H9 (cell line): ENCODE measurements at regions not wholly inside any gene's neighbourhood (a gene's known extent, or its start where the extent isn't known, plus 50 kb on each side); places are given as distances from the start of the nearest gene placed in this dataset.

Source experiments
- DNase-seq: peaks from one replicate; pipeline ENCODE4 v3.0.0-alpha.2; 2017
- H2AFZ ChIP-seq: one replicate; pipeline ENCODE4 v1.6.1; 2013; ENCODE audit warnings: mild to moderate bottlenecking, low read length, control low read depth, moderate library complexity
- H2AK5ac ChIP-seq: 2 replicates; pipeline ENCODE4 v1.6.1; 2013; ENCODE audit warnings: low read length, control low read depth, mixed read lengths; ENCODE audit not compliant: insufficient read length
- H2BK120ac ChIP-seq: one replicate; pipeline ENCODE4 v1.6.1; 2013; ENCODE audit warnings: low read depth, mild to moderate bottlenecking, low read length, control low read depth, inconsistent platforms; ENCODE audit not compliant: poor library complexity, severe bottlenecking
- H2BK12ac ChIP-seq: 2 replicates; pipeline ENCODE4 v1.6.1; 2013; ENCODE audit warnings: low read length, control low read depth, mixed read lengths, low read depth; ENCODE audit not compliant: insufficient read length
- H2BK15ac ChIP-seq: 2 replicates; pipeline ENCODE4 v1.6.1; 2013; ENCODE audit warnings: low read depth, low read length, control low read depth
- H2BK20ac ChIP-seq: one replicate; pipeline ENCODE4 v1.6.1; 2013; ENCODE audit warnings: low read depth, mild to moderate bottlenecking, low read length, control low read depth, inconsistent platforms; ENCODE audit not compliant: poor library complexity, severe bottlenecking
- H2BK5ac ChIP-seq: 2 replicates; pipeline ENCODE4 v1.6.1; 2013; ENCODE audit warnings: low read length, control low read depth, mixed read lengths; ENCODE audit not compliant: insufficient read length
- H3K14ac ChIP-seq: 2 replicates; pipeline ENCODE4 v1.6.1; 2013; ENCODE audit warnings: low read length, control low read depth; ENCODE audit not compliant: insufficient read depth
- H3K18ac ChIP-seq: 2 replicates; pipeline ENCODE4 v1.6.1; 2013; ENCODE audit warnings: low read depth, mild to moderate bottlenecking, mixed read lengths, low read length, control low read depth; ENCODE audit not compliant: insufficient read length
- H3K23ac ChIP-seq: 2 replicates; pipeline ENCODE4 v1.6.1; 2013; ENCODE audit warnings: low read length, control low read depth, mixed read lengths, low read depth; ENCODE audit not compliant: insufficient read length
- H3K23me2 ChIP-seq: 2 replicates; pipeline ENCODE4 v1.6.1; 2013; ENCODE audit warnings: low read depth, mild to moderate bottlenecking, mixed read lengths, low read length, control low read depth; ENCODE audit not compliant: insufficient read length, poor library complexity, severe bottlenecking
- H3K27ac ChIP-seq: 2 replicates; pipeline ENCODE4 v1.5.1; 2013; ENCODE audit warnings: low read length, control low read depth, mixed read lengths, low read depth; ENCODE audit not compliant: insufficient read length
- H3K27me3 ChIP-seq: 2 replicates; pipeline ENCODE4 v1.6.1; 2013; ENCODE audit warnings: low read length, control low read depth, inconsistent platforms; ENCODE audit not compliant: insufficient read depth
- H3K4ac ChIP-seq: 2 replicates; pipeline ENCODE4 v1.6.1; 2013; ENCODE audit warnings: low read depth, mild to moderate bottlenecking, control low read depth, inconsistent platforms, low read length, moderate library complexity
- H3K4me1 ChIP-seq: 2 replicates; pipeline ENCODE4 v1.6.1; 2013; ENCODE audit warnings: low read length, control low read depth, inconsistent platforms; ENCODE audit not compliant: insufficient read depth
- H3K4me2 ChIP-seq: 2 replicates; pipeline ENCODE4 v1.6.1; 2013; ENCODE audit warnings: low read length, control low read depth, mixed read lengths; ENCODE audit not compliant: insufficient read length, insufficient read depth
- H3K56ac ChIP-seq: 2 replicates; pipeline ENCODE4 v1.6.1; 2013; ENCODE audit warnings: low read depth, mild to moderate bottlenecking, mixed read lengths, low read length, control low read depth; ENCODE audit not compliant: insufficient read length
- H3K79me1 ChIP-seq: 2 replicates; pipeline ENCODE4 v1.6.1; 2013; ENCODE audit warnings: low read depth, mild to moderate bottlenecking, moderate library complexity, low read length, control low read depth, inconsistent platforms; ENCODE audit not compliant: insufficient read depth, poor library complexity, severe bottlenecking
- H3K79me2 ChIP-seq: 2 replicates; pipeline ENCODE4 v1.6.1; 2013; ENCODE audit warnings: low read length, control low read depth, inconsistent platforms; ENCODE audit not compliant: insufficient read depth
- H3K9ac ChIP-seq: 2 replicates; pipeline ENCODE4 v1.6.1; 2013; ENCODE audit warnings: low read length, control low read depth, mixed read lengths; ENCODE audit not compliant: insufficient read length; ENCODE audit errors: extremely low read depth
- H3K9me3 ChIP-seq: one replicate; pipeline ENCODE4 v1.6.1; 2013; ENCODE audit warnings: low read depth, low read length, inconsistent platforms; ENCODE audit not compliant: control insufficient read depth
- H3T11ph ChIP-seq: one replicate; pipeline ENCODE4 v1.6.1; 2013; ENCODE audit warnings: mild to moderate bottlenecking, low read length, control low read depth, inconsistent platforms
- H4K20me1 ChIP-seq: one replicate; pipeline ENCODE4 v1.6.1; 2013; ENCODE audit not compliant: control insufficient read depth, insufficient read length, insufficient read depth
- H4K5ac ChIP-seq: 2 replicates; pipeline ENCODE4 v1.6.1; 2013; ENCODE audit warnings: low read depth, mild to moderate bottlenecking, mixed read lengths, low read length, control low read depth; ENCODE audit not compliant: insufficient read length
- H4K8ac ChIP-seq: replicated peaks from 2 replicates; pipeline ENCODE4 v1.6.1; 2013; ENCODE audit warnings: low read length, control low read depth, mixed read lengths, low read depth; ENCODE audit not compliant: insufficient read length
- H4K91ac ChIP-seq: 2 replicates; pipeline ENCODE4 v1.6.1; 2013; ENCODE audit warnings: low read depth, mild to moderate bottlenecking, moderate library complexity, mixed read lengths, low read length, control low read depth; ENCODE audit not compliant: insufficient read length
- H3K27ac Mint-ChIP-seq, 3 experiments: 2 replicates in 2 of 3; 3 replicates in 1 of 3; pipeline ENCODE4 v1.8.0; 2020 to 2021; ENCODE audit warnings: mixed read lengths in 3 of 3, mild to moderate bottlenecking in 1 of 3, moderate library complexity in 1 of 3
- H3K27me3 Mint-ChIP-seq: 2 replicates; pipeline ENCODE4 v1.8.0; 2021; ENCODE audit warnings: low read depth, mild to moderate bottlenecking, moderate library complexity, mixed read lengths
- H3K36me3 Mint-ChIP-seq, 3 experiments: 2 replicates in 2 of 3; 3 replicates in 1 of 3; pipeline ENCODE4 v1.8.0; 2020 to 2021; ENCODE audit warnings: low read depth in 3 of 3, mixed read lengths in 3 of 3; ENCODE audit not compliant: insufficient read depth in 1 of 3
- H3K4me1 Mint-ChIP-seq, 2 experiments: 2 replicates each; pipeline ENCODE4 v1.8.0; 2020; ENCODE audit warnings: mixed read lengths in 2 of 2
- H3K4me3 Mint-ChIP-seq, 2 experiments: 2 replicates in 1 of 2; 3 replicates in 1 of 2; pipeline ENCODE4 v1.8.0; 2020 to 2021; ENCODE audit warnings: mild to moderate bottlenecking in 2 of 2, mixed read lengths in 2 of 2, moderate library complexity in 1 of 2
- H3K9me3 Mint-ChIP-seq, 2 experiments: 2 replicates in 1 of 2; 3 replicates in 1 of 2; pipeline ENCODE4 v1.8.0; 2020; ENCODE audit warnings: mild to moderate bottlenecking in 2 of 2, mixed read lengths in 2 of 2, moderate library complexity in 1 of 2
- WGBS: extraction: QIAGEN DNeasy Blood & Tissue Kit; methylation state at CpG from one replicate; pipeline ENCODE4 v1.1.7; 2013; ENCODE audit warnings: missing lambda C conversion rate, low lambda C conversion rate, mixed read lengths; ENCODE audit not compliant: insufficient read length; ENCODE audit errors: extremely low coverage; 5-methylcytosine and 5-hydroxymethylcytosine counted together
- TF ChIP-seq, protein P1 (sequence below): fragments of 200-600 bp; sonication (generic); conservative IDR thresholded peaks from 3 replicates; pipeline ENCODE4 v1.8.0; 2021; ENCODE audit warnings: antibody characterized with exemption, mild to moderate bottlenecking

DNA sequence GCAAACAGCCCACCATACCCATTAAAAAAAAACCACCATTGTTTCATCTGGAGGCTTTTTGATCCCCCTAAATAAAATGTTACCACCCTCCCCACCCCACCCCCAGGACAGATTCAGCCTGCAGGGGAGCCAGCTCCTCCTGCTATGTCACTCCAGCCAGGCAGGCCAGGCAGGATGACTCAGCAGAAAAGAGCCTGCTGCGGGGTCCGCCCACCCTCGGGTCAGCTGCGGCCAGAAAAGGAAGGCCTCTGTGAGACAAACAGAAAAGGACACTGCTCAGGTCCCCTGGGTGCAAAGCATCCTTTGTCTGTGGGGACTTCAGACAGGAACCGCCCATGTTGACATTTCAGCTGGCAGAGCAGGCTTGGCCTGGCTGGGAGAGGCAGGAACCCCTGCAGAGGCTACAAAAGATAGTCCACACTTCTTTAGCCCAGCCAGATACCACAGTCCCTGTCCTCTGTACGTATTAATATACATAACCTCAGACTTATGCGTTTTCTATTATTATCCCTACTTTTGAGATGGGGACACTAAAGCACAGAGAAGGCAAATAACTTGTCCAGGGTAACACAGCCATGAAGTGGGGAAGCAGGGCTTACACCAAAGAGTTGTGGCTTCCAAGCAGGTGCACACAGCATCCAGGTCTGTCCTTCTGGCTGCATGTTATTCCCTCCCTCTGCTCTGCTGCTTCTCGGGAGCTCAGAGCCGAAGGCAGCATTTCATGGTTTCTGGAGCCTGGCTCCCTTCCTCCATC lies 147.7 kb downstream of the CPEB2 start:
- Histone ChIP-seq H3K23me2 (no peaks in the 10 kb centered on the region), H3K79me2 (no peaks in the 10 kb centered on the region), H3K27ac (no peak overlapping the region), H2AK5ac (no peak overlapping the region), H4K20me1 (no peaks in the 10 kb centered on the region), H2BK12ac (no peak overlapping the region), H3K4ac (no peak overlapping the region), H2BK120ac (no peak overlapping the region), H4K91ac (no peak overlapping the region), H2BK5ac (no peak overlapping the region), H3K14ac (no peak overlapping the region), H3K56ac (no peak overlapping the region), H3K9ac (no peak overlapping the region), H4K5ac (no peak overlapping the region), H2BK15ac (no peak overlapping the region), H2BK20ac (no peak overlapping the region), H3K79me1 (no peaks in the 10 kb centered on the region), H2AFZ (no peak overlapping the region), H3K27me3 (no peaks in the 10 kb centered on the region), H3T11ph (no peak overlapping the region), H4K8ac (no peak overlapping the region), H3K18ac (no peak overlapping the region), H3K23ac (no peak overlapping the region), H3K4me1 (peaks cover 7% of the 10 kb centered on the region; the same call in 1 of the 2 replicates), H3K4me2 (no peak overlapping the region), H3K9me3 (no peaks in the 10 kb centered on the region)
- Mint-ChIP-seq H3K4me1 (peaks cover 34% of the 10 kb centered on the region in 2 experiments), H3K9me3 (no peaks in the 10 kb centered on the region; a peak in 1 of 5 replicates), H3K27me3 (no peaks in the 10 kb centered on the region; the same call in 1 of the 2 replicates), H3K4me3 (no peak overlapping the region; a peak in 1 of 5 replicates), H3K36me3 (no peaks in the 10 kb centered on the region), H3K27ac (peak overlapping the region in 1 of 3 experiments; percentile 90; a peak in 1 of 7 replicates)
- DNase-seq, result peak; percentile 82
- TF ChIP-seq, protein P1, sequence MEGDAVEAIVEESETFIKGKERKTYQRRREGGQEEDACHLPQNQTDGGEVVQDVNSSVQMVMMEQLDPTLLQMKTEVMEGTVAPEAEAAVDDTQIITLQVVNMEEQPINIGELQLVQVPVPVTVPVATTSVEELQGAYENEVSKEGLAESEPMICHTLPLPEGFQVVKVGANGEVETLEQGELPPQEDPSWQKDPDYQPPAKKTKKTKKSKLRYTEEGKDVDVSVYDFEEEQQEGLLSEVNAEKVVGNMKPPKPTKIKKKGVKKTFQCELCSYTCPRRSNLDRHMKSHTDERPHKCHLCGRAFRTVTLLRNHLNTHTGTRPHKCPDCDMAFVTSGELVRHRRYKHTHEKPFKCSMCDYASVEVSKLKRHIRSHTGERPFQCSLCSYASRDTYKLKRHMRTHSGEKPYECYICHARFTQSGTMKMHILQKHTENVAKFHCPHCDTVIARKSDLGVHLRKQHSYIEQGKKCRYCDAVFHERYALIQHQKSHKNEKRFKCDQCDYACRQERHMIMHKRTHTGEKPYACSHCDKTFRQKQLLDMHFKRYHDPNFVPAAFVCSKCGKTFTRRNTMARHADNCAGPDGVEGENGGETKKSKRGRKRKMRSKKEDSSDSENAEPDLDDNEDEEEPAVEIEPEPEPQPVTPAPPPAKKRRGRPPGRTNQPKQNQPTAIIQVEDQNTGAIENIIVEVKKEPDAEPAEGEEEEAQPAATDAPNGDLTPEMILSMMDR, result no peak
- no CpG with 5 or more reads among the region's 9 CpGs for WGBS
